ENCODE measurements at regions not wholly inside any gene's neighbourhood (a gene's known extent, or its start where the extent isn't known, plus 50 kb on each side); places are given as distances from the start of the nearest gene placed in this dataset.

DNA sequence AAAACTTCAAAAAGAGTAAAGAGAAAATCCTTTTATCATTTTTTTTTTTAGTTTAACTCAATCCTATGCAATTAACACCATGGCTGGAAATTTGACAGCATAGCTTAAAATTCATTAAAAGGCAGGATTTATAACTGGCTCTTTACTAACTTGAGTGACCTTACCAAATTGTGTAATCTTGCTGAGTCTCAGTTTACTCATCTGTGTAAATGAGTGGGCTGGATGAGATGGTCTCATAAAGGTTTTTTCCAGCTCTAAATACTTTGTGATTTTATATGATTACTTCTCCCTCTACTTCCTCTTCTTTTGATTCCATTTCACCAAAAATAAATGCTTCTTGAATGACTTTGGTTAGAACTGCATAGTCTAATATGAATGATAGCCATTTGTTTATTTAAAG, 234.9 kb upstream of the SATB1 start:
- H4K8ac ChIP-seq (ENCODE audit: low read depth, low read length): no peak overlapping the region
- no peak overlapping the region for H3K9ac ChIP-seq (ENCODE audit: low read depth, low read length, poor library complexity)
- H2BK120ac ChIP-seq (ENCODE audit: low read depth, low read length): no peak overlapping the region
- H3K18ac ChIP-seq (ENCODE audit: low read length): no peak overlapping the region
- H2AFZ ChIP-seq (ENCODE audit: low read length): no peak overlapping the region
- H2BK15ac ChIP-seq (ENCODE audit: low read length): no peak overlapping the region
- no peak overlapping the region for H2BK5ac ChIP-seq (ENCODE audit: low read length)
- no peak overlapping the region for H3K23ac ChIP-seq (ENCODE audit: low read depth, low read length, poor library complexity)
- no peak overlapping the region for H3K4me3 ChIP-seq (ENCODE audit: low read length in 2 of 2)
- DNase-seq (ENCODE audit: low spot score): no peak
- H3K4ac ChIP-seq (ENCODE audit: low read length): no peak overlapping the region
- H3K27me3 ChIP-seq (ENCODE audit: control insufficient read depth in 3 of 3, insufficient read depth in 3 of 3, low read depth in 1 of 3, low read length in 3 of 3): no peaks in the 10 kb centered on the region
- no peak overlapping the region for H3K27ac ChIP-seq (replicated peaks; ENCODE audit: low read length)
- H3K4me1 ChIP-seq (ENCODE audit: control insufficient read depth in 2 of 2, insufficient read depth in 1 of 2, low read depth in 1 of 2, low read length in 2 of 2): no peaks in the 10 kb centered on the region
- H3K79me1 ChIP-seq (ENCODE audit: low read depth, low read length): no peaks in the 10 kb centered on the region
- no peak overlapping the region for H2AK5ac ChIP-seq (ENCODE audit: low read depth, low read length)
- H2BK12ac ChIP-seq (ENCODE audit: low read length): no peak overlapping the region
- H3K36me3 ChIP-seq (replicated peaks in 1 of 2; ENCODE audit: control insufficient read depth in 2 of 2, insufficient read depth in 2 of 2, low read length in 2 of 2): no peaks in the 10 kb centered on the region
- no peak overlapping the region for H4K91ac ChIP-seq (ENCODE audit: low read depth, low read length, poor library complexity)
- no peak overlapping the region for H3K4me2 ChIP-seq (ENCODE audit: insufficient read depth, low read length, poor library complexity, severe bottlenecking)
- no peaks in the 10 kb centered on the region for H3K9me3 ChIP-seq (replicated peaks in 1 of 2; ENCODE audit: control insufficient read depth in 2 of 2, insufficient read depth in 1 of 2, low read depth in 1 of 2, low read length in 2 of 2)
- H3K14ac ChIP-seq (ENCODE audit: low read length): no peak overlapping the region

DNA sequence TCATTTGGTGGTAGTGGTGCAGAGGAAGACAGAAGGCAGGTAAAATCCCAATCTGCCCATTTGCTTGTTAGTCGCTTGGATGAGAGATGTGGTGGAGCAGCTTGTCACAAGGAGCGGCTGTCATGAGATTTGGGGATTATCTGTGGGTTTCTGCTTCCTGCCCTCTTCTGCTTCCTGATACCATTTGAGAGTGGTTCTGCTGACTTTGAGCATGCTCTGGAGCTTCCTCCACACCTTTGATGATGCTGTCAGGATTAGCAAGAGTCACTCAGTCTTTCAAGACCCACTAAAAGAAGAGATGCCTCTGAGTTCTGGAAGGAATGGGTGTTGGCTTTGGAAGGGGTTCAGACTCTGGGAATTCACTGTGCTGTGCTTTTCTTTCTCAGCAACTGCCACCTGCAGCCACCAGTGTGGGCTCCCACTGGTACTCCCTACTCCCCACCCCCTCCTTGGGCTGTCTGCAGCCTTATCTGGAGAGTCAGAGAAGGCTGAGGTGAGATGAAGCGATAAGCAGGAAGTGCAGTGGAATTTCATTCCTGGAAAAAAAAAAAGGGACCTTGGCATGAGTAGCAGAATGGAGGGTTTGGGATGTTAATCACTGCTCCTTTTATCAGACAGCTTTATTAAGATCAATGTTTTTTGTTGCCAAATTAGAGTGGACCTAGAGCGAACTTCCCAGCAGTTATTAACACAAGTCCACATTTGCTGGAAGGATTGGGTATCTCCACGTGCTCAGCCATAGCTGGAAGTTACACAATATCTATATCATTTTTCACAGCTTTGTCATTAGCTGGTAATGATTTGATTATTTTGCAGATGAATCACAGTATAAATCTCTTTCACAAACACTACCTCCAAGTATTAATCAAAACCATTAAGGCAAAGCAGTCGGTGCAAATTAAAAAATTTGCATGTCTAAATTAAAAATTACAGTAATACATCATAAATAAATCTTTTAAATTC, 233.0 kb upstream of the SATB1 start:
- no peaks in the 10 kb centered on the region for H3K9me3 ChIP-seq (replicated peaks in 1 of 2; ENCODE audit: control insufficient read depth in 2 of 2, insufficient read depth in 1 of 2, low read depth in 1 of 2, low read length in 2 of 2)
- H4K8ac ChIP-seq (ENCODE audit: low read depth, low read length): no peak overlapping the region
- no peak overlapping the region for H3K4ac ChIP-seq (ENCODE audit: low read length)
- DNase-seq (ENCODE audit: low spot score): no peak
- H2AK5ac ChIP-seq (ENCODE audit: low read depth, low read length): no peak overlapping the region
- no peaks in the 10 kb centered on the region for H3K27me3 ChIP-seq (ENCODE audit: control insufficient read depth in 3 of 3, insufficient read depth in 3 of 3, low read depth in 1 of 3, low read length in 3 of 3)
- no peak overlapping the region for H3K14ac ChIP-seq (ENCODE audit: low read length)
- no peak overlapping the region for H2BK120ac ChIP-seq (ENCODE audit: low read depth, low read length)
- WGBS, 2 donors (ENCODE audit: extremely low coverage in 2 of 2, insufficient read length in 2 of 2, insufficient replicate concordance in 1 of 2): no CpG with 5 or more reads among the region's 6 CpGs
- no peak overlapping the region for H2BK15ac ChIP-seq (ENCODE audit: low read length)
- no peak overlapping the region for H3K23ac ChIP-seq (ENCODE audit: low read depth, low read length, poor library complexity)
- no peak overlapping the region for H4K91ac ChIP-seq (ENCODE audit: low read depth, low read length, poor library complexity)
- no peaks in the 10 kb centered on the region for H3K4me1 ChIP-seq (ENCODE audit: control insufficient read depth in 2 of 2, insufficient read depth in 1 of 2, low read depth in 1 of 2, low read length in 2 of 2)
- no peak overlapping the region for H3K9ac ChIP-seq (ENCODE audit: low read depth, low read length, poor library complexity)
- H2AFZ ChIP-seq (ENCODE audit: low read length): no peak overlapping the region
- no peak overlapping the region for H3K27ac ChIP-seq (replicated peaks; ENCODE audit: low read length)
- H3K4me3 ChIP-seq (ENCODE audit: low read length in 2 of 2): no peak overlapping the region
- no peak overlapping the region for H3K18ac ChIP-seq (ENCODE audit: low read length)
- H3K4me2 ChIP-seq (ENCODE audit: insufficient read depth, low read length, poor library complexity, severe bottlenecking): no peak overlapping the region
- no peak overlapping the region for H2BK12ac ChIP-seq (ENCODE audit: low read length)
- no peaks in the 10 kb centered on the region for H3K36me3 ChIP-seq (replicated peaks in 1 of 2; ENCODE audit: control insufficient read depth in 2 of 2, insufficient read depth in 2 of 2, low read length in 2 of 2)
- no peaks in the 10 kb centered on the region for H3K79me1 ChIP-seq (ENCODE audit: low read depth, low read length)
- H2BK5ac ChIP-seq (ENCODE audit: low read length): no peak overlapping the region

- Histone ChIP-seq H3K79me1 (ENCODE audit: low read depth, low read length) (no peaks in the 10 kb centered on the region), H2BK120ac (ENCODE audit: low read depth, low read length) (no peak overlapping the region), H4K8ac (ENCODE audit: low read depth, low read length) (no peak overlapping the region), H3K9ac (ENCODE audit: low read depth, low read length, poor library complexity) (no peak overlapping the region), H3K18ac (ENCODE audit: low read length) (no peak overlapping the region), H2AK5ac (ENCODE audit: low read depth, low read length) (no peak overlapping the region), H2BK12ac (ENCODE audit: low read length) (no peak overlapping the region), H3K4ac (ENCODE audit: low read length) (no peak overlapping the region), H3K4me2 (ENCODE audit: insufficient read depth, low read length, poor library complexity, severe bottlenecking) (peak overlapping the region; percentile 23), H4K91ac (ENCODE audit: low read depth, low read length, poor library complexity) (no peak overlapping the region), H2BK15ac (ENCODE audit: low read length) (no peak overlapping the region), H3K9me3 (replicated peaks in 1 of 2; ENCODE audit: control insufficient read depth in 2 of 2, insufficient read depth in 1 of 2, low read depth in 1 of 2, low read length in 2 of 2) (no peaks in the 10 kb centered on the region), H3K23ac (ENCODE audit: low read depth, low read length, poor library complexity) (no peak overlapping the region), H2BK5ac (ENCODE audit: low read length) (no peak overlapping the region), H3K14ac (ENCODE audit: low read length) (no peak overlapping the region), H3K4me3 (ENCODE audit: low read length in 2 of 2) (no peak overlapping the region), H3K27ac (replicated peaks; ENCODE audit: low read length) (no peak overlapping the region), H3K36me3 (replicated peaks in 1 of 2; ENCODE audit: control insufficient read depth in 2 of 2, insufficient read depth in 2 of 2, low read length in 2 of 2) (no peaks in the 10 kb centered on the region), H3K27me3 (ENCODE audit: control insufficient read depth in 3 of 3, insufficient read depth in 3 of 3, low read depth in 1 of 3, low read length in 3 of 3) (no peaks in the 10 kb centered on the region), H2AFZ (ENCODE audit: low read length) (no peak overlapping the region), H3K4me1 (ENCODE audit: control insufficient read depth in 2 of 2, insufficient read depth in 1 of 2, low read depth in 1 of 2, low read length in 2 of 2) (no peaks in the 10 kb centered on the region)
- no CpG with 5 or more reads among the region's 5 CpGs for WGBS, 2 donors (ENCODE audit: extremely low coverage in 2 of 2, insufficient read length in 2 of 2, insufficient replicate concordance in 1 of 2)
- DNase-seq (ENCODE audit: low spot score): no peak
Observed at GRCh38 chr3:18656866-18657265, 231.7 kb upstream of the SATB1 start.

GRCh38 chr3:18656410-18656809, 231.3 kb upstream of the SATB1 start:
- no peak for DNase-seq (ENCODE audit: low spot score)
- H3K4me1 ChIP-seq (ENCODE audit: control insufficient read depth in 2 of 2, insufficient read depth in 1 of 2, low read depth in 1 of 2, low read length in 2 of 2): no peaks in the 10 kb centered on the region
- no peak overlapping the region for H3K4me2 ChIP-seq (ENCODE audit: insufficient read depth, low read length, poor library complexity, severe bottlenecking)
- no peaks in the 10 kb centered on the region for H3K79me1 ChIP-seq (ENCODE audit: low read depth, low read length)
- H3K27ac ChIP-seq (replicated peaks; ENCODE audit: low read length): no peak overlapping the region
- WGBS, 2 donors (ENCODE audit: extremely low coverage in 2 of 2, insufficient read length in 2 of 2, insufficient replicate concordance in 1 of 2): no CpG with 5 or more reads among the region's 2 CpGs
- H3K4me3 ChIP-seq (ENCODE audit: low read length in 2 of 2): no peak overlapping the region
- no peaks in the 10 kb centered on the region for H3K36me3 ChIP-seq (replicated peaks in 1 of 2; ENCODE audit: control insufficient read depth in 2 of 2, insufficient read depth in 2 of 2, low read length in 2 of 2)
- no peak overlapping the region for H2BK5ac ChIP-seq (ENCODE audit: low read length)
- H3K9me3 ChIP-seq (replicated peaks in 1 of 2; ENCODE audit: control insufficient read depth in 2 of 2, insufficient read depth in 1 of 2, low read depth in 1 of 2, low read length in 2 of 2): no peaks in the 10 kb centered on the region
- H4K8ac ChIP-seq (ENCODE audit: low read depth, low read length): no peak overlapping the region
- H2BK120ac ChIP-seq (ENCODE audit: low read depth, low read length): no peak overlapping the region
- no peak overlapping the region for H2AFZ ChIP-seq (ENCODE audit: low read length)
- no peak overlapping the region for H3K14ac ChIP-seq (ENCODE audit: low read length)
- no peak overlapping the region for H3K23ac ChIP-seq (ENCODE audit: low read depth, low read length, poor library complexity)
- no peak overlapping the region for H3K4ac ChIP-seq (ENCODE audit: low read length)
- H3K9ac ChIP-seq (ENCODE audit: low read depth, low read length, poor library complexity): no peak overlapping the region
- no peak overlapping the region for H2BK12ac ChIP-seq (ENCODE audit: low read length)
- H2AK5ac ChIP-seq (ENCODE audit: low read depth, low read length): no peak overlapping the region
- no peaks in the 10 kb centered on the region for H3K27me3 ChIP-seq (ENCODE audit: control insufficient read depth in 3 of 3, insufficient read depth in 3 of 3, low read depth in 1 of 3, low read length in 3 of 3)
- H2BK15ac ChIP-seq (ENCODE audit: low read length): no peak overlapping the region
- H4K91ac ChIP-seq (ENCODE audit: low read depth, low read length, poor library complexity): no peak overlapping the region
- H3K18ac ChIP-seq (ENCODE audit: low read length): no peak overlapping the region

Data from neuronal stem cell (in vitro differentiated cells).